Left ventricle myocardium superior (tissue), 1 donor: ENCODE measurements at regions not wholly inside any gene's neighbourhood (a gene's known extent, or its start where the extent isn't known, plus 50 kb on each side); places are given as distances from the start of the nearest gene placed in this dataset.
"Not testable (repeated sequence)": the region's sequence is repeated elsewhere in the genome, so short reads cannot be mapped to it uniquely, and the experiment has no call there.

Experiments used
- ATAC-seq: fragments of 200-7000 bp; cut with Tn5 transposase; one replicate; pipeline ENCODE4 v1.9.1; 2020; ENCODE audit warnings: mild to moderate bottlenecking, moderate library complexity
- DNase-seq: peaks from one replicate; pipeline ENCODE4 v3.0.0-alpha.2; 2020
- intact Hi-C: fragments of 100-400 bp; cut with micrococcal nuclease; formaldehyde crosslinking; loops from one replicate; pipeline ENCODE4 v1.11.0; 2022
- donor health status: DM: no; HTN: yes; CAD: no; lungs with severe emphysema.

DNA sequence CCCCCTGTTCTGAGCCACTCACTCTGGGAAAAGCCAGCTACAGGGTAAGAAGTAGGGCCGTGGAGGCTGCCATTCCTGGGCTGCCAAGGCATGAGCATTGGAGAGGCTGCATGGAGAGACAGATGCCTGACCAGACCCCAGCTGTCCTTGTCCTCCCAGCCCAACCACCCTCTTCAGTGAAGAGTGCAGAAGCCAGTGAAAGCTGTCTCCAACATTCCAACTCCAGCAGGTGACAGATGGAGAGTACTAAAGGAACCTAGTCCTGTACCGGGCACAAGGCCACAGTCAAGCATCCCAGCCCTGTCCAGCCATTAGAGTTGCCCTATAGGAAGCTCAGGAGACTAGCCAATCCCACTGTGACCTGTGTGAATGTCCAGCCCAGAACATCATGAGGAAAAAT is 165.1 kb downstream of the DIRAS2 start:
- ATAC-seq (no peak), DNase-seq (no peak)
- intact Hi-C loops: no loop called here

- no peak for ATAC-seq
- intact Hi-C loops: no loop called here
Measured at GRCh38 chr9:90478821-90479220, 163.8 kb downstream of the DIRAS2 start.

DNA sequence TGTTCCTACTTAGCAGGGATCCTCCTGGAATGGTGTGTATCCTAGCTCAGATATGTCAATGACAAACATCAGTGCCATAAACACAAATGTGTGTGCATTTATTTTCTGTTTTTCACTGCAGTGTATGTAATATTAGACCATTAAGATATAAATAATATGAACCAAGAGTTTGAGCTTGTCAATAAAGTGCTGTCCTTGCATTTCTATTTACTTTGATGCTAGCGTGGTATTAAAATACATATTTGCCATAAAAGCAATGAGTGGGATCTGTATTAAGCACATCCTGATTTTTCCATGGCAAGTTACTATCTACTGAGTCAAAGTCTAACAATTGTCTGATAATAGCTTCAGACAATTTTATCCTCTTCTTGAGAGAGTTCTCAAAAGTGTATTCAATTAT is 157.6 kb downstream of the DIRAS2 start:
- intact Hi-C loops: no loop called here

More at GRCh38 chr9:90478821-90479220, 163.8 kb downstream of the DIRAS2 start:
- DNase-seq: no peak

DNA sequence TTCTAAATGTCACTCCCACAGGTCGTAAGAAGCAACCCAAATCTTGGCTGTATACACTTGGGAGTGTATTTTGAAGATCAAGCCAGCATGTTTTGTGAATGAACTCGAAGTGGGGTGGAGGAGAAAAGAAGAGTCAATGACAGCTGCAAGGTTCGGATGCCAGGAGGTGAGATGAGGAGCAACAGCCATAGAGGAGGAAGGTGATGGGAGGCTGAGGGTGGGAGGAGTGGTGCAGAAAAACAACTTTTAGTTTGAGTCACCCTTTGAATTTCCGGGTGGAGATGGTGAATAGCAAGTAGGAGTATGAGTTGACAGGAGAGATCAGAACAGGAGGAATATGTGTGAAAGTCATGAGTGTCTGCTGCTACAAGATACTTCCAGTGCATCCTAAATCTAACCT is 153.6 kb downstream of the DIRAS2 start:
- ATAC-seq: no peak
- intact Hi-C loops: no loop called here
- DNase-seq: no peak

More for the DNA sequence above, 157.6 kb downstream of the DIRAS2 start:
- DNase-seq (no peak), ATAC-seq (no peak)

DNA sequence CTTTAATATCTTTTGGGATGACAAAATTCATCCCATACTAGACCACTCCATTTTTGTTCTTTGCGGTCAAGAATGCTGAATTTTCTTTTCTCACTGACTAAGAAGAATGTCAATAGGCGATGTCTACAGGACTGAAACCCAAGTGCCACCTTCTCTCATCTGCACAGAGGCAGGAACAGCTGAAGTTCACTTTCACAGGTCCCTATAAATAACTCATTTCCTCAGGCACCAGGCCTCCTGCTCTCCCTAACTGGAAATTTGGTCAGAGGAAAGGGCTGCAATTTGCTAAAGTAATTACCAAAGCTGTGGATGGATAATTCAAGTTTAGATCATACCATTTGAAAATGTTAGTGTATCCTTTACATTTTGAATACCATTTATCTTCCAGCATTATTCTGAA is 142.9 kb downstream of the DIRAS2 start:
- ATAC-seq (no peak), DNase-seq (no peak)
- intact Hi-C loops: no loop called here

GRCh38 chr9:90502134-90502533 is 140.5 kb downstream of the DIRAS2 start:
- intact Hi-C loops: no loop called here
- ATAC-seq (no peak), DNase-seq (no peak)

DNA sequence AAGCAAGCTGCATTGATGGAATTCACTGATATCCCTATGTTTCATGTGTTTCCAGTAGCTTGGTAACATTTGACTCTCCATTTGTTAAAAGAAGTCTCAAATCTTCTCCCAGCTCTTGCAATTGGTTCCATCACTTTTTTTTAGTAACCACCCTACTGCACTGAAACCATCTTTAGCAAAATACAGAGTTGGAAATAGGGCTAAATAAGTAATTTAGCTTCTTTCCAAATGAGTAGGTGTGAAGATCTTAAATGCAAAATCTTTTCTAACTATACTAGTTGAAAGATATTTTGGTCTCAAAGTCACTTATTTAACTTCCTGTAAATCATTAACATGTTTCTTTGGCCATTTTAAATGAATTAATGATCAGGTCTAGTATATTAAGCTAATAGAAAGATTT is 138.1 kb downstream of the DIRAS2 start:
- no peak for ATAC-seq
- no peak for DNase-seq
- intact Hi-C loops: no loop called here

DNA sequence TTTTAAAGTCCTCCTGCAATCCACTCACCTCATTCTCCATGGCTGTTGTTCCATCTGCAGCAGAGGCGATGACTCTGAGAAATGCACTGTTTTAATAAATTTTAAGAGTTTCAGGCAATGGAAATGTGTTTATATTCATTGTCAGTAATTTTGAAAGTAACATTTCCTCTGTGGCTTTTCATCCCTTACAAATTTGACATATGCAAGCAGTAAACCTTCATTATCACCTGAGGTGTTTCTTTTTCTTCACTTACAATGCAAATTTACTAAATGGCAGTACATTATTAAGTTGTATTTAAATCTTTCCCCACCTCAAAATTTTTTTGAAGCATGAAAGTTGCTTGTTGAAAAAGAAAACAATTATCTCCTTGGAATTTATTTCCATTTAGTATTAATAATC is 136.9 kb downstream of the DIRAS2 start:
- DNase-seq (no peak), ATAC-seq (no peak)
- intact Hi-C loops: no loop called here

GRCh38 chr9:90506402-90506801 is 136.2 kb downstream of the DIRAS2 start:
- intact Hi-C loops, DNase-seq, ATAC-seq: not testable (repeated sequence)

- no peak for DNase-seq
- intact Hi-C loops: no loop called here
- no peak for ATAC-seq
Measured at GRCh38 chr9:90507621-90508020, 135.0 kb downstream of the DIRAS2 start.

DNA sequence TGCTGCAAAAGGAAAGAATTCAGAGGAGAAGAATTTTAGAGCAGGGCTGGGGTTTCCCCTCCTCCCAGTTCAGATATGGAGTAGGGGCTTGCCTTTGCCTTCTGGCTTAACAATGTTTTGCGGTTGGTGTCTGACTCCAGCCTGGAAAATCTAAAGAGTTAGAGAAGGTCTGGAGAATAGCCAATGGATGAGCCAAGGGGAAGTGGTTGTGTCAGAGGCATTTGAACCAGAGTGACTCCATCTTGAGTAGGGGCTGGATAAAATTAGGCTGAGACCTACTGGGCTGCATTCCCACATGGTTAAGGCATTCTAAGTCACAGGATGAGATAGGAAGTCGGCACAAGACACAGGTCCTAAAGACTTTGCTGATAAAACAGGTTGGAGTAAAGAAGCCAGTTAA is 133.7 kb downstream of the DIRAS2 start:
- no peak for DNase-seq
- intact Hi-C loops: no loop called here
- no peak for ATAC-seq

GRCh38 chr9:90511711-90512110 is 130.9 kb downstream of the DIRAS2 start:
- intact Hi-C loops: no loop called here
- no peak for ATAC-seq
- DNase-seq: no peak

- ATAC-seq (no peak), DNase-seq (no peak)
- intact Hi-C loops: no loop called here
Measured at GRCh38 chr9:90514877-90515276, 127.7 kb downstream of the DIRAS2 start.

DNA sequence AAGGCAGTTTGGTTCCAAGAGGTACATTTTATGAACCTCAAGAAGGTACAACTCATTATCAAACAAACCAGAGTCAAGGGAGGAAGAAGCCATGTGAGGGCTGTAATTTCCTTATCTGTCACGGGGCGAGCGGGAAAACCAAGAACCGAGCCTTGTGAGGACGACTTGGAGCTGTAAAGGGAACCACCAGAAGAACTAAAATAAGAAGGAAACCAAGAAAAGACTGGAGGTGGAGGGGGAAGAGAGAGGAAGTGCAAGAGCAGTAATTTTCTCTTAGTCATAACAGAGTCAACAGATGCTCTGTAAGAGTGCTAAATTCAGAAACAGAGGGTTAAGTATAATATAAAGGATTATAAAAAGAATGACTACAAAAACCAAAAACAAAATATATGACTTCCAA is 127.1 kb downstream of the DIRAS2 start:
- intact Hi-C loops: no loop called here
- no peak for ATAC-seq
- DNase-seq: no peak

DNA sequence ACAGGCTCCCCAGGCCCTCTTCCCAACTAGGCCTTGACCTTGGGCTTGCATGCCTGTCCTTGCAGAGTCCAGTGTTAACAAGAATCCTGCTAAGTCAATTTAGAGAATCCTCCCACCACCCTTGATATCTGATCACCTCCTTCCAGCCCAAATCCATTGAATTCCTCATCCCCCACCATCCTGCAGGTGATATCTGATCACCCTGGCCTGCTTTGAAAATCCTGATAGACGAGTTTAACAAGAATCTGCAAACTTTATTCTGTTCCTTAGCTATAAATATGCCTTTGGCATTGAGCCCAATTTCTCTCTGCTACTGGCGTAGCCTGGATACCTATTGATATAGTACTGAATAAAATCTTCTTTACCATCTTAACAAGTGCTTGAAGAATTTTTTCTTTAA is 125.5 kb downstream of the DIRAS2 start:
- ATAC-seq: no peak
- intact Hi-C loops: no loop called here

GRCh38 chr9:90521811-90522570 is 120.6 kb downstream of the DIRAS2 start:
- DNase-seq: no peak
- ATAC-seq: no peak
- intact Hi-C loops: no loop called here

More for the DNA sequence above, 125.5 kb downstream of the DIRAS2 start:
- no peak for DNase-seq

DNA sequence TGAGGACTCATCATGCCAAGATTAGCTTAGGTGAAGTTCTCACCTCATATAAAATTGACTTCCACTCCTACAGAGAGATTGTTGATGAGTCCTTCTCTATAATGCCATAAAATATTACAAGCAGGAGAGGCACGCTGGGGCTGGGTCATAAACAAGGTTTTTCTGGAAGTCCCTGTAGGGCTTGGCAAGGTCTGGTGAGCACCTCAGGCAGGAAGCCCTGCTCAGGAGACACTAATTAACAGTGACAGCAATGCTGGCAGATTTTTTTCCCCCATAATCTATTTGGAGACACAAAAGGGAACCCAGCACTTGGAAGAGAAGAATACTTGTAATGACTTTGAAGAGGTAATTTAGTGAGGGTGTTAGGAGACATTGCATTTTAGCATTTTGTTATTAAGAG is 118.7 kb downstream of the DIRAS2 start:
- DNase-seq (no peak), ATAC-seq (no peak)
- intact Hi-C loops: no loop called here

DNA sequence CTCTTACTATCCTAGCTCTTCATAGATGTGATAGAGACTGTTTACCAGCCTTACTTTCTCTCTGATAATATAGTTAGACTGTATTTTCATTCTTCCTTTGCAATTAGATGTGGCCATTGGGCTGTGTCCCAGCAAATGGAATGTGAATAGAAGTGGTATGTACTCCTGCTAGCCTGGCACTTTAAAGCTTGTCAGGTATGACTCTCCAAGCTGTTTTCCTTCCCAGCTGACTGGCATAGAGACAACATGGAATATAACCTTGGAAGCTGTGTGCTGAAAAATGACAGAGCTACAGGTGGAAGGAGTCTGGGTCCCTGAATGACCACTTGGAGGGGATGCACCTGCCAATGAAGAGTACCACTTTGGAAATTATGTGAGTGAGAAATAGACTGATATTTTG is 116.2 kb downstream of the DIRAS2 start:
- intact Hi-C loops: no loop called here

DNA sequence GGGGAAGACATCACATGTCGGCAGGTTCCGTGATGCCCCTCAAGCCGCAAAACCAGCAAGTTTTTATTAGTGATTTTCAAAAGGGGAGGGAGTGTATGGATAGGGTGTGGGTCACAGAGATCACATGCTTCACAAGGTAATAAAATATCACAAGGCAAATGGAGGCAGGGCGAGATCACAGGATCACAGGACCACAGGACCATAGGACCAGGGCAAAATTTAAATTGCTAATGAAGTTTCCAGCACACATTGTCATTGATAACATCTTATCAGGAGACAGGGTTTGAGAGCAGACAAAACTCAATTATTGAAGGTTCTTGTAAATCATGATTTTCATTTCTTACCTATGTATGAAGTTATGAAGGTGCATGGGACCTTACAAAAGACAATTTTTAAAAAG is 106.5 kb downstream of the DIRAS2 start:
- ATAC-seq, intact Hi-C loops, DNase-seq: not testable (repeated sequence)

More for the DNA sequence above, 116.2 kb downstream of the DIRAS2 start:
- DNase-seq (no peak), ATAC-seq (no peak)

DNA sequence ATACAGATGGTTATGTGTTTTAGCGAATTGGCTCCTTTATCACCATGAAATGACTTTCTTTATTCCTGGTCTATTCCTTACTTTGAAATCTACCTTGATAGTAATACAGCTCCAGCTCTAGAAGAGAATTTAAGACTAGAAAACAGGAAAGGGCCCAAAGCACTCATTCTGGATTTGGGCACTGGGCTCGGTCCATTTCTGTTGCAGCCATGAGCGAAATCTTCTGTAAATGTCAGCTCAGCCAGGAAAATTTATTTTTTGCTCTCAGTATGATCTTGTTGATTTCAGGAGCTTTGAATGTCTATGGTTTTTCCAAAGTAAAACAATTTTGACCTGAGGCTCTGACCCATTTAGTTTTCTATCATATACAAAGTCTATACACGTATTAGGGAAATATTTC is 104.1 kb downstream of the DIRAS2 start:
- ATAC-seq (no peak), DNase-seq (no peak)
- intact Hi-C loops: no loop called here

DNA sequence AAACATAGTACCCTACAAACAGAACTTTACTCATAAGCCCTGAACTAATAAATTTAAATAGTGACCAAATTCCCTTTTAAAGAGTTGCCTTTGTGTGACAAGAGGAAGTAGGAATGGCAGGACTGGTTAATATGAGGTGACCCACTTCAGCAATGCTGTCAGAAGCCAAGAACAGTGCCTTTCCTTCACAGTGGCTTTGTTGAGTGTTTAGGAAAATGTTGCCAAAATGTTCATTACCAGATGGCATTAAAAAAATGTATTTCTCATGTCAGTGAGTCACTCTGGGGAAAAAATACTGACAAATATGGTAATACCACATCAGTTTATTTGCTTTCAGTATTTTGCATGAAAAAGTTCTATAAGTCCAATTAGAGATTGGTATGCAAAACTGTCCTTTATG is 103.3 kb downstream of the DIRAS2 start:
- ATAC-seq (no peak), DNase-seq (no peak)
- intact Hi-C loops: no loop called here
